OCI-LY3 (cell line): ENCODE measurements at regions not wholly inside any gene's neighbourhood (a gene's known extent, or its start where the extent isn't known, plus 50 kb on each side); places are given as distances from the start of the nearest gene placed in this dataset.

Experiments
- H2AFZ ChIP-seq: fragments of 200-600, 300-600 bp; shearing (Covaris generic); 2 replicates; pipeline ENCODE4 v1.6.0; 2014; ENCODE audit warnings: antibody characterized with exemption, low read depth, low read length
- H3K27ac ChIP-seq: fragments of 200-600, 300-600 bp; sonication (generic); 2 replicates; pipeline ENCODE4 v1.5.1; 2014; ENCODE audit warnings: mild to moderate bottlenecking, low read length, moderate library complexity, mixed read lengths
- H3K27me3 ChIP-seq: fragments of 200-600, 300-600 bp; sonication (generic); 2 replicates; pipeline ENCODE4 v1.6.1; 2014; ENCODE audit warnings: low read depth, low read length, mixed read lengths
- H3K36me3 ChIP-seq: fragments of 200-600, 300-600 bp; sonication (generic); replicated peaks from 2 replicates; pipeline ENCODE3; 2014; ENCODE audit warnings: low read depth, low read length, mixed read lengths
- H3K4me1 ChIP-seq: fragments of 300-600, 200-600 bp; sonication (generic); 2 replicates; pipeline ENCODE4 v1.6.1; 2014; ENCODE audit warnings: low read length, mixed read lengths
- H3K4me2 ChIP-seq: fragments of 200-600, 300-600 bp; sonication (generic); 2 replicates; pipeline ENCODE4 v1.6.1; 2014; ENCODE audit warnings: low read length, mixed read lengths
- H3K4me3 ChIP-seq: fragments of 300-600, 200-600 bp; sonication (generic); 2 replicates; pipeline ENCODE4 v1.5.1; 2014; ENCODE audit warnings: antibody characterized with exemption, mild to moderate bottlenecking, low read length, moderate library complexity
- H3K79me2 ChIP-seq: fragments of 300-600, 200-600 bp; shearing (Covaris generic); 2 replicates; pipeline ENCODE4 v1.6.1; 2014; ENCODE audit warnings: mild to moderate bottlenecking, low read length, mixed read lengths
- H3K9ac ChIP-seq: fragments of 300-600, 200-600 bp; shearing (Covaris generic); 2 replicates; pipeline ENCODE4 v1.6.0; 2014; ENCODE audit warnings: mild to moderate bottlenecking, low read length, moderate library complexity
- H3K9me3 ChIP-seq: fragments of 200-600, 300-600 bp; shearing (Covaris generic); 2 replicates; pipeline ENCODE4 v1.6.1; 2014; ENCODE audit warnings: low read length, mixed read lengths; ENCODE audit not compliant: insufficient read depth
- H4K20me1 ChIP-seq: fragments of 200-600, 300-600 bp; sonication (generic); 2 replicates; pipeline ENCODE4 v1.6.1; 2016; ENCODE audit warnings: low read length, mixed read lengths; ENCODE audit not compliant: insufficient read depth
- EZH2phosphoT487 ChIP-seq: fragments of 200-600 bp; shearing (Covaris generic); IDR thresholded peaks from 2 replicates; pipeline ENCODE4 v1.6.1; 2018; ENCODE audit warnings: antibody characterized with exemption, mixed run types, low read depth
- TF ChIP-seq, protein P1 (sequence below): fragments of 200-600, 300-600 bp; sonication (generic); IDR thresholded peaks from 2 replicates; pipeline ENCODE4 v1.5.1; 2014; ENCODE audit warnings: antibody characterized with exemption, low read length, low read depth

DNA sequence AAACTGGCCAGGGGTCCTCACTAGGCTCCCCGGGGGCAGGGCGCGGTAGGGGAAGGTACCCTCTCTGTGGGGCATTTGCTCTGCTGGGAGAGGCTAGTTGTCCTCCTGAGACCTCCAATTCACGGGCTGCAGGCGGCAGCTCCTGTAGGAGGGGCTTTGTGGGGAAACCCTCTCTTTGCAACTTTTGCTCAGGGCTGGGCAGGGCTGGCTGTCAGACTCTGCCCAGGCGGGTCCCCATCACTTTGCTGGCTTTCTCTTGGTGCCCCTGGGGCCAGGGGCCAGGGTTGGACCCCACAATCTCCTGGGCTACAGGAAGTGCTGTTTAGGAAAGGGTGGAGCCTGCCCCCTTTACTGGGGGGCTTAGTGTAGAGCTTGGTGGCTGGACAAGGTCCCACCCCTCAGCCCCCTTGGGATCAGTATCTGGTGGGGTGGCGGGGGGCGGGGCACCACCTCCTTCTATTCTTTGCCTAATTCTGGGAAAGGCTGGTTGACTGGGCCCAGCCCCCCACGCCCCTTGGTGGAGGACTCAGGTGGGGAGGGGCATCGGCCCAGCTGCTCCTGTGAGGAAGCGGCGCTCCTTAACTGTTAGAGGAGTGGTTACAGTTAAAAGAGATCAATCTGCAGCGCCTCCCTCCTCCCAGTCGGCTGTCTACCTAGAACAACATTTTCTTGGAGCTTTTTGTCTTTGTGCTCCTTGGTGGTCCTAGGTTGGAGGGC, 918.7 kb downstream of the AACS start:
- Histone ChIP-seq H3K4me3 (no peak overlapping the region), H3K36me3 (no peaks in the 10 kb centered on the region), H3K9ac (no peak overlapping the region), H3K4me2 (no peak overlapping the region), H3K4me1 (no peaks in the 10 kb centered on the region), H2AFZ (no peak overlapping the region), H3K27ac (no peak overlapping the region), H3K79me2 (no peaks in the 10 kb centered on the region), H4K20me1 (no peaks in the 10 kb centered on the region), H3K9me3 (no peaks in the 10 kb centered on the region), H3K27me3 (no peaks in the 10 kb centered on the region)
- TF ChIP-seq, protein P1, sequence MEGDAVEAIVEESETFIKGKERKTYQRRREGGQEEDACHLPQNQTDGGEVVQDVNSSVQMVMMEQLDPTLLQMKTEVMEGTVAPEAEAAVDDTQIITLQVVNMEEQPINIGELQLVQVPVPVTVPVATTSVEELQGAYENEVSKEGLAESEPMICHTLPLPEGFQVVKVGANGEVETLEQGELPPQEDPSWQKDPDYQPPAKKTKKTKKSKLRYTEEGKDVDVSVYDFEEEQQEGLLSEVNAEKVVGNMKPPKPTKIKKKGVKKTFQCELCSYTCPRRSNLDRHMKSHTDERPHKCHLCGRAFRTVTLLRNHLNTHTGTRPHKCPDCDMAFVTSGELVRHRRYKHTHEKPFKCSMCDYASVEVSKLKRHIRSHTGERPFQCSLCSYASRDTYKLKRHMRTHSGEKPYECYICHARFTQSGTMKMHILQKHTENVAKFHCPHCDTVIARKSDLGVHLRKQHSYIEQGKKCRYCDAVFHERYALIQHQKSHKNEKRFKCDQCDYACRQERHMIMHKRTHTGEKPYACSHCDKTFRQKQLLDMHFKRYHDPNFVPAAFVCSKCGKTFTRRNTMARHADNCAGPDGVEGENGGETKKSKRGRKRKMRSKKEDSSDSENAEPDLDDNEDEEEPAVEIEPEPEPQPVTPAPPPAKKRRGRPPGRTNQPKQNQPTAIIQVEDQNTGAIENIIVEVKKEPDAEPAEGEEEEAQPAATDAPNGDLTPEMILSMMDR = no peak
- TF ChIP-seq EZH2phosphoT487 = no peak

DNA sequence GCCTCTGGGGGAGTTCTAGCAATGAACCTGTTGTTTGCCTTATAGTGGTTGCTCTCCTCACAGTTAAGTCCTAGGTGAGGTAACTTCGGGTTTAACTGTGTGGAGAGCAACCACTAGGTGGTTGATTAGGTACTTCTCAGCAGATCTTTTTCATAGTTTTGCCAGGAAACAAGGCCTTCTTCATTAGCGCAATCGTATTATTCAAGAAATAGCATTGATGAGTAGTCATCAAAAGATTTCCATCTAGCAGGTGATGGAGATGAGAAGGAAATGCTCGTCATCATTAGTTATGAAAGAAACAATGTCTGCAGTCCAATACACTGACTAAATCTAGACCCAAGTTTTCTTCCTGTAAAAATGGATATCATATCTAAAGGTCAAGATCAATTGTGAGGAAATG, 923.3 kb downstream of the AACS start:
- Histone ChIP-seq H3K4me1 (no peaks in the 10 kb centered on the region), H2AFZ (no peak overlapping the region), H3K4me3 (no peak overlapping the region), H3K27me3 (no peaks in the 10 kb centered on the region; the same call in 1 of the 2 replicates), H3K9me3 (no peaks in the 10 kb centered on the region), H3K4me2 (no peak overlapping the region), H3K27ac (no peak overlapping the region), H4K20me1 (no peaks in the 10 kb centered on the region), H3K9ac (no peak overlapping the region), H3K79me2 (no peaks in the 10 kb centered on the region), H3K36me3 (no peaks in the 10 kb centered on the region)
- TF ChIP-seq, protein P1 = no peak
- no peak for TF ChIP-seq EZH2phosphoT487

DNA sequence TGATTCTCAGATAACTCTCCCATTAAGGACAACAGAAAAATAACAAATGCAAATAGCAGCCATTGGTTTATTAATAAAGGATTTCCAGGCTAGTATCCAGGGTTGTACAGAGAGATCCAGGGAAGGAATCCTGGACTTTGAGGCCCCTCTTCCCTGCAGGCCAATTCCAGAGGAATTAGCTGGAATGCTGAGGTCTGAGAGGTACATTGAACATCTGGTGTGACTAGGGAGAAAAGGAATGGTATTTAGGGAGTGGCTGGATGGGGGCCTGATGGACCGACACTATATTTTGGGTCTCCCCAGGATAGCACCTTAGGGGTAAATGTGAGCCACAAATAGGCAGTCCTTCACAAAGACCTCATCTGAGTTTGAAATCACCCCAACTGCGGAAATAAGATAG, 924.5 kb downstream of the AACS start:
- Histone ChIP-seq H3K4me3 (no peak overlapping the region), H3K36me3 (no peaks in the 10 kb centered on the region), H3K4me2 (no peak overlapping the region), H3K27me3 (no peaks in the 10 kb centered on the region; the same call in 1 of the 2 replicates), H3K79me2 (no peaks in the 10 kb centered on the region), H3K4me1 (no peaks in the 10 kb centered on the region), H3K9ac (no peak overlapping the region), H3K27ac (no peak overlapping the region), H4K20me1 (no peaks in the 10 kb centered on the region), H3K9me3 (no peaks in the 10 kb centered on the region), H2AFZ (no peak overlapping the region)
- no peak for TF ChIP-seq EZH2phosphoT487
- TF ChIP-seq, protein P1 = no peak

DNA sequence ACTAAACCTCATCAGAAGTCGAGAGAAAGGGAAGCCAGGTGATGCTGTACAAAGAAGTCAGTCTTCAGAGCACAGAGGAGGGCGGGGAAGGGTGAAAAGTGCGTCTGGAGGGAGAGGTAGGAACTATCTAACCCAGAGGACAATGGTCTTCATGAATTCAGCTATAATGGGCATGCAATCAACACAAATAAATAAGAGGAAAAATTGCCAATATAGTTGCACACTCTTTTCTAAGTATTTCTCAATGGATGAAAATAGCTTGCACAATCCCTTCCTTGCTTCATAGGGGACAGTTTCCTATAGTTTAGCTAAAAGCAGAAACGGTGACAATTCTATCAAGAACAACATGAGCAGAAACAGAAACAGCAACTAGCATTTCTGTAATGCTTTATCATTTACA, 931.2 kb downstream of the AACS start:
- Histone ChIP-seq H3K4me1 (no peaks in the 10 kb centered on the region), H3K9me3 (no peaks in the 10 kb centered on the region), H4K20me1 (no peaks in the 10 kb centered on the region), H3K27ac (no peak overlapping the region), H2AFZ (no peak overlapping the region), H3K9ac (no peak overlapping the region), H3K4me3 (no peak overlapping the region), H3K27me3 (no peaks in the 10 kb centered on the region; the same call in 1 of the 2 replicates), H3K36me3 (no peaks in the 10 kb centered on the region), H3K79me2 (no peaks in the 10 kb centered on the region), H3K4me2 (no peak overlapping the region)
- TF ChIP-seq, protein P1 = no peak
- no peak for TF ChIP-seq EZH2phosphoT487
